ENCODE measurements at regions not wholly inside any gene's neighbourhood (a gene's known extent, or its start where the extent isn't known, plus 50 kb on each side); places are given as distances from the start of the nearest gene placed in this dataset.

DNA sequence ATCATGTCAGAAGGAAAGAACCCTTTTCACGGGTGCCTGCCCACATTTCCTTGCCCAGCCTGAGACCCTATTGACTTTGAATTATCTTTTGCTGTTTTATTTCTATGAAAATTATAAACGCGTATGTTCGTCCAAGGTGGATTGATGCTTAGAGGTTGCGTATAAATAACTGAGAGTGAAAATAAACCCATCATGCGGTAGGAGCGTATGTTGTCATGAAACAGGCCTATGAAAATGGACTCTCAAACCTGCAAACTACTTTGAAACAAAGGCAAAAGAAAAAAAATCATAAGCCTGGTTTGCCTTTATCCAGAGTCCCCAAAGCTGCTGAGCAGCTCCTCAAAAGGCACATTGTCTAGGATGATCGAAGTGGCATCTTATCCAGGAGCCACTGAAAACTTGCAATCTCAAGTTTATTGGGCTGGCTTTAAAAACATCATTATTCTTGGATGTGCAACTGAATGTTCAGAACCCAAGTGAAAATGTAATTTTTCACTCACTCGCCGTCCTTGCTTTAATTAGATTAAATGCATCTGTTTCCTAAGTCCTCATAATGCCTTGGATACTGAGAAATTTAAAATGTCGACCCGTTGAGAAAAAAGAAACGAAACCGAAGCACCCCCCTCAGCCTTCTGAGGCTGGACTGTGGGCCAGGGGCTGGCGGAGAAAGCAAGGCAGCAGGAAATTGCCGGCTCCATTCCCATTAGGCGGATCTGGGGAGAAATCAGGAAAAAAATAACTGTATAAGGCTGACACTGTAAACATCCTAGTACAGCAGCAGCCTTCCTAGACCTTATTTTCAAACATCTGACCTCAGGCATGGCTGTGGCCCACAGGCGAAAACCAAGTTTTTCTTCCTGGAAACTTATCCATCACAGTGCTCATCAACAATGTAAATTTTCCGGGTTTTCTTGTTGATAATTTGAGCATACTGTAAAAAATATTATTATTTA is 82.9 kb upstream of the PPARA start:
- no peak overlapping the region for H3K4me3 ChIP-seq (ENCODE audit: insufficient read depth, low read depth, low read length, poor library complexity, severe bottlenecking)
- DNase-seq = no peak

GRCh38 chr22:46068181-46068592 is 82.1 kb upstream of the PPARA start:
- Histone ChIP-seq H3K4me3 (ENCODE audit: insufficient read depth, low read depth, low read length, poor library complexity, severe bottlenecking) (no peak overlapping the region), H3K27me3 (replicated peaks; ENCODE audit: control insufficient read depth, insufficient read depth, low read length, poor library complexity, severe bottlenecking) (no peaks in the 10 kb centered on the region), H3K36me3 (ENCODE audit: control insufficient read depth, insufficient read depth, low read length) (no peaks in the 10 kb centered on the region), H3K4me1 (ENCODE audit: control insufficient read depth, insufficient read depth, low read length, poor library complexity, severe bottlenecking) (peaks cover 12% of the 10 kb centered on the region), H3K9me3 (ENCODE audit: control insufficient read depth, low read length) (no peaks in the 10 kb centered on the region), H3K27ac (ENCODE audit: insufficient read depth, low read length, poor library complexity, severe bottlenecking) (no peak overlapping the region)
- no peak for DNase-seq

More for the DNA sequence above, 82.9 kb upstream of the PPARA start:
- no peaks in the 10 kb centered on the region for H3K9me3 ChIP-seq (ENCODE audit: control insufficient read depth, low read length)
- H3K4me1 ChIP-seq (ENCODE audit: control insufficient read depth, insufficient read depth, low read length, poor library complexity, severe bottlenecking) = peaks cover 12% of the 10 kb centered on the region
- no peaks in the 10 kb centered on the region for H3K27me3 ChIP-seq (replicated peaks; ENCODE audit: control insufficient read depth, insufficient read depth, low read length, poor library complexity, severe bottlenecking)
- no peaks in the 10 kb centered on the region for H3K36me3 ChIP-seq (ENCODE audit: control insufficient read depth, insufficient read depth, low read length)
- no peak overlapping the region for H3K27ac ChIP-seq (ENCODE audit: insufficient read depth, low read length, poor library complexity, severe bottlenecking)

GRCh38 chr22:46068593-46069491 is 81.5 kb upstream of the PPARA start:
- Histone ChIP-seq H3K4me1 (ENCODE audit: control insufficient read depth, insufficient read depth, low read length, poor library complexity, severe bottlenecking) (peaks cover 12% of the 10 kb centered on the region), H3K9me3 (ENCODE audit: control insufficient read depth, low read length) (no peaks in the 10 kb centered on the region), H3K4me3 (ENCODE audit: insufficient read depth, low read depth, low read length, poor library complexity, severe bottlenecking) (peak overlapping the region; percentile 71), H3K27me3 (replicated peaks; ENCODE audit: control insufficient read depth, insufficient read depth, low read length, poor library complexity, severe bottlenecking) (no peaks in the 10 kb centered on the region), H3K36me3 (ENCODE audit: control insufficient read depth, insufficient read depth, low read length) (no peaks in the 10 kb centered on the region), H3K27ac (ENCODE audit: insufficient read depth, low read length, poor library complexity, severe bottlenecking) (peak overlapping the region; percentile 76)
- no peak for DNase-seq

DNA sequence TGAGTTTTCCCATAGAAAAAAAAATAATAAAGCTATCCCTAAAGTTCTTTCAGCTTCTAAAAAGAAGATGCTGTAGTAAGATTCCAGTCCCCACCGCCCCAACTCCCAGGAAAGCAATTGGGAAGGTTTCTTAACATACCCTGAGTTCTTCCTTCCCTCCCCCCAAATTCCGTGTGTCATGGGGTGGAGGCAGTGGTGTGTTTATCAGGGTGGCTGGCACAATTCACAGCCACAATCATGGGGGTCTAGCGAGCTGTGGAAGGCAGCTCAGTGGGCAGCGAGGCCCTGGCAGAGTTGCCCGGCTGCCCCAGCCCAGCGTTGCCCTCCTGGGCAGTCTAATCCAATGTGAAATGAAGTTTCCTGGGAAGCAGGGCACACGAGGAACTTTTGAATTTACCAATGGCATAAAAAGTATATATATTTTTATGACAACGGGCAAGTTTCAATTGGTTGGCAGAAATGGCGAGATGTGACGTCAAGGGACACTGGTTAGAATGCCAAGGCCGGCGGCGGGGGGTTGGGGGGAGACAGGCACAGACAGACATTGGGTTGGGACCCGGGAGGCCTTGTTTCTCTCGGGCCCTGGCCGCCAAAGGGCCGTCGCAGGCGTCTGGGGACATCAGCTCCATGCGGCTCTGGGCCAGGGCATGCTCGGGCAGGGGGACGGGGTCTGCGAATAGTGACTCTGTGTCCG is 80.7 kb upstream of the PPARA start:
- H3K9me3 ChIP-seq (ENCODE audit: control insufficient read depth, low read length) = no peaks in the 10 kb centered on the region
- peak overlapping the region; percentile 76 for H3K27ac ChIP-seq (ENCODE audit: insufficient read depth, low read length, poor library complexity, severe bottlenecking)
- H3K36me3 ChIP-seq (ENCODE audit: control insufficient read depth, insufficient read depth, low read length) = no peaks in the 10 kb centered on the region
- peak overlapping the region; percentile 71 for H3K4me3 ChIP-seq (ENCODE audit: insufficient read depth, low read depth, low read length, poor library complexity, severe bottlenecking)
- H3K27me3 ChIP-seq (replicated peaks; ENCODE audit: control insufficient read depth, insufficient read depth, low read length, poor library complexity, severe bottlenecking) = no peaks in the 10 kb centered on the region
- H3K4me1 ChIP-seq (ENCODE audit: control insufficient read depth, insufficient read depth, low read length, poor library complexity, severe bottlenecking) = peaks cover 12% of the 10 kb centered on the region
- no peak for DNase-seq

- H3K4me3 ChIP-seq (ENCODE audit: insufficient read depth, low read depth, low read length, poor library complexity, severe bottlenecking) = peak overlapping the region; percentile 71
- no peak for DNase-seq
- peak overlapping the region; percentile 76 for H3K27ac ChIP-seq (ENCODE audit: insufficient read depth, low read length, poor library complexity, severe bottlenecking)
- no peaks in the 10 kb centered on the region for H3K36me3 ChIP-seq (ENCODE audit: control insufficient read depth, insufficient read depth, low read length)
- peaks cover 18% of the 10 kb centered on the region for H3K4me1 ChIP-seq (ENCODE audit: control insufficient read depth, insufficient read depth, low read length, poor library complexity, severe bottlenecking)
- no peaks in the 10 kb centered on the region for H3K27me3 ChIP-seq (replicated peaks; ENCODE audit: control insufficient read depth, insufficient read depth, low read length, poor library complexity, severe bottlenecking)
- no peaks in the 10 kb centered on the region for H3K9me3 ChIP-seq (ENCODE audit: control insufficient read depth, low read length)
Measured at GRCh38 chr22:46070215-46070802, 80.0 kb upstream of the PPARA start.

- Histone ChIP-seq H3K27me3 (replicated peaks; ENCODE audit: control insufficient read depth, insufficient read depth, low read length, poor library complexity, severe bottlenecking) (no peaks in the 10 kb centered on the region), H3K27ac (ENCODE audit: insufficient read depth, low read length, poor library complexity, severe bottlenecking) (peak overlapping the region; percentile 76), H3K9me3 (ENCODE audit: control insufficient read depth, low read length) (no peaks in the 10 kb centered on the region), H3K36me3 (ENCODE audit: control insufficient read depth, insufficient read depth, low read length) (no peaks in the 10 kb centered on the region), H3K4me1 (ENCODE audit: control insufficient read depth, insufficient read depth, low read length, poor library complexity, severe bottlenecking) (peaks cover 18% of the 10 kb centered on the region), H3K4me3 (ENCODE audit: insufficient read depth, low read depth, low read length, poor library complexity, severe bottlenecking) (peak overlapping the region; percentile 76)
- DNase-seq = peak in 2 of 3 donors; percentile 9 to 21
Measured at GRCh38 chr22:46070803-46071450, 79.4 kb upstream of the PPARA start.

DNA sequence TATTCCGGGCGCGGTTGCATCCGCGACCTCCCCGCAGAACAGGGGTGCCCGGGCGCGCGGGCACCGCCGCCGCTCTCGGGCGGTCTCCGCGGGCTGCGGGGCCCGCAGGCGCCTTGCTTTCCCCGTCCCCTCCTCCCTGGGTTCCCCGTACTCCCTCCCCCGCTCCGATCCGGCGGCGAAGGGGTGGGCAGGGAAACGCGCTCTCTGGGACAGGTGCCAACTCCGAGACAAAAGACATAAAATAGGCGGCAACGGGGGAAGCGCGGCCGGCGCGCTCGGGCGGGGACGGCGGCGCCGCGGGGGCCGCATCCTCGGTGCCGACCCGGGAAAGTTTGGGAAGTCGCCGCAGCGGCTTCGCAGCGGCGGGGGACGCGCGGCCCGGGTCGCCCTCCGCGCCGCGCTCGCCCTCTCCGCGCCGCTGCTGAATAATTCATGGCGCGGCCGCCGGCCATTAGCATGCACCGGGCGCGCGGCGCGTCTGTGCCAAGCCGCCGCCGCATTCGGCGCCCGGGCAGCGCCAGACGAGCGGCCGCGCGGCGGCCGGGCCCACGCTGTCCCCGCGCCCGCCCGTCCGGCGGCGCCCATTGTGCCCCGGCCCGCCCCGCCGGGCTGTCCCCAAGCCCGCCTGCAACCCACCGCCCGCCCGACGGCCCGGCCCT is 78.7 kb upstream of the PPARA start:
- H3K36me3 ChIP-seq (ENCODE audit: control insufficient read depth, insufficient read depth, low read length) = no peaks in the 10 kb centered on the region
- H3K27me3 ChIP-seq (replicated peaks; ENCODE audit: control insufficient read depth, insufficient read depth, low read length, poor library complexity, severe bottlenecking) = no peaks in the 10 kb centered on the region
- H3K4me1 ChIP-seq (ENCODE audit: control insufficient read depth, insufficient read depth, low read length, poor library complexity, severe bottlenecking) = peaks cover 18% of the 10 kb centered on the region
- peak; percentile 31 to 35 (median 33) for DNase-seq
- no peaks in the 10 kb centered on the region for H3K9me3 ChIP-seq (ENCODE audit: control insufficient read depth, low read length)
- H3K4me3 ChIP-seq (ENCODE audit: insufficient read depth, low read depth, low read length, poor library complexity, severe bottlenecking) = peak overlapping the region; percentile 76
- H3K27ac ChIP-seq (ENCODE audit: insufficient read depth, low read length, poor library complexity, severe bottlenecking) = peak overlapping the region; percentile 42

DNA sequence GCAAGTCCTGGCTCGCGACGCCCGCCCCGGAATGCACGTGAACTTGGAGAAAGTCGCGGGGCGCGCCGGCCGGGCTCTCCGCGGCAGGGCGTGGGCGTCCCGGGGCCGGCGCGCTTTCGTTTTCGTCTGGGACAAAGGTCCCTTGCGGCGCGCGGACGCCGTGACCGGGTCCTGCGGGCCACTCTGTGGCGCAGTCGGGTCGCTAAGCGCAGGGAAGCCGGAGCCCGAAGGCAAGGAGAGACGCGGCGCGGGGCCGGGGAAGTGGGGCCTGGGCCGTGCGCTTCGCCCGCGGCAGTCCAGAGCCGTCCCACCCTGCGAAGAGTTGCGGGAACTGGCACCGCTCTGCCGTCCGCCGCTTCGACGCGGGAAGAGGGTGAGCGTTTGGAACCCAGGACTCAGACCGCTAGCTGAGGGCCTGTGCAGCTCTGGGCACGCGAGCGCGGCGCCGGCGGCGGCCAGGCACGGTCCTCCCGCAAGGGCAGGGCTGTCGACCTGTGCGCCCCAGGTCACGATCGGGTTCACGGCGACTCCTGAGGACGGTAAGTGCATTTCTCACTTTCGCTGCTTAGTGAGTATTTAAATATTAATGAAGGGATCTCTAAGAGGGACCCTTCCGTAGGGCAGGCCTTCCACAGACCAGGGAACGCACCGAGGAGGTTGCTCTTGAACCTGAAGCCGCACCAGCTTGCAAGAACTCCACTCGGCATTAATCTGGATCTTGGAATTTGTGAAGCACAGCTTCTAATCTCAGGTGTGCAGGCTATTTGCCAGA is 78.0 kb upstream of the PPARA start:
- Histone ChIP-seq H3K27me3 (replicated peaks; ENCODE audit: control insufficient read depth, insufficient read depth, low read length, poor library complexity, severe bottlenecking) (no peaks in the 10 kb centered on the region), H3K9me3 (ENCODE audit: control insufficient read depth, low read length) (no peaks in the 10 kb centered on the region), H3K4me1 (ENCODE audit: control insufficient read depth, insufficient read depth, low read length, poor library complexity, severe bottlenecking) (peaks cover 18% of the 10 kb centered on the region), H3K27ac (ENCODE audit: insufficient read depth, low read length, poor library complexity, severe bottlenecking) (peak overlapping the region; percentile 42), H3K4me3 (ENCODE audit: insufficient read depth, low read depth, low read length, poor library complexity, severe bottlenecking) (peak overlapping the region; percentile 76), H3K36me3 (ENCODE audit: control insufficient read depth, insufficient read depth, low read length) (no peaks in the 10 kb centered on the region)
- no peak for DNase-seq
